Thyroid gland (tissue), 4 donors: ENCODE measurements at regions not wholly inside any gene's neighbourhood (a gene's known extent, or its start where the extent isn't known, plus 50 kb on each side); places are given as distances from the start of the nearest gene placed in this dataset.
"Not testable (repeated sequence)": the region's sequence is repeated elsewhere in the genome, so short reads cannot be mapped to it uniquely, and the experiment has no call there.

Experiments
- DNase-seq, 2 donors: peaks; one replicate each; pipeline ENCODE4 v3.0.0-alpha.2; 2019
- H3K27ac ChIP-seq, 3 donors: fragments of 200-600 bp; sonication (generic); 1 replicate in 2 of 3; 2 replicates in 1 of 3; pipeline ENCODE4 v1.5.1; 2016 to 2019; ENCODE audit warnings: mild to moderate bottlenecking in 1 of 3, moderate library complexity in 1 of 3
- H3K27me3 ChIP-seq: fragments of 200-600 bp; sonication (generic); one replicate; pipeline ENCODE4 v1.5.1; 2019
- H3K36me3 ChIP-seq, 2 donors: fragments of 200-600 bp; sonication (generic); one replicate each; pipeline ENCODE4 v1.5.1; 2016 to 2019
- H3K4me1 ChIP-seq, 2 donors: fragments of 200-600 bp; sonication (generic); one replicate each; pipeline ENCODE4 v1.5.1; 2017 to 2019
- H3K4me3 ChIP-seq, 3 donors: fragments of 200-600 bp; sonication (generic); replicated peaks in 1 of 3; 1 replicate in 2 of 3; 2 replicates in 1 of 3; pipeline ENCODE4 v1.5.1; 2016; ENCODE audit warnings: mild to moderate bottlenecking in 1 of 3
- H3K9me3 ChIP-seq: fragments of 200-600 bp; sonication (generic); one replicate; pipeline ENCODE4 v1.5.1; 2017
- POLR2A ChIP-seq, 2 donors: fragments of 450-650 bp; IDR thresholded peaks; one replicate each; pipeline ENCODE4 v1.6.1; 2017; ENCODE audit warnings: antibody characterized with exemption in 2 of 2, mild to moderate bottlenecking in 2 of 2, moderate library complexity in 1 of 2
- WGBS, 2 donors: methylation state at CpG; one replicate each; pipeline ENCODE4 v1.1.5; 2017; 5-methylcytosine and 5-hydroxymethylcytosine counted together
- intact Hi-C: fragments of 100-400 bp; cut with DNase I; formaldehyde crosslinking; loops from one replicate; pipeline ENCODE4 v1.15.1; 2023
- TF ChIP-seq, protein P1 (sequence below), 6 experiments: fragments of 200-600 bp in 3 of 6; fragments of 450-650 bp in 3 of 6; sonication (generic) in 3 of 6; IDR thresholded peaks; one replicate each; pipeline ENCODE4 v1.5.1; 2016 to 2019; ENCODE audit warnings: antibody characterized with exemption in 6 of 6, mild to moderate bottlenecking in 2 of 6, inconsistent platforms in 1 of 6, moderate library complexity in 1 of 6

DNA sequence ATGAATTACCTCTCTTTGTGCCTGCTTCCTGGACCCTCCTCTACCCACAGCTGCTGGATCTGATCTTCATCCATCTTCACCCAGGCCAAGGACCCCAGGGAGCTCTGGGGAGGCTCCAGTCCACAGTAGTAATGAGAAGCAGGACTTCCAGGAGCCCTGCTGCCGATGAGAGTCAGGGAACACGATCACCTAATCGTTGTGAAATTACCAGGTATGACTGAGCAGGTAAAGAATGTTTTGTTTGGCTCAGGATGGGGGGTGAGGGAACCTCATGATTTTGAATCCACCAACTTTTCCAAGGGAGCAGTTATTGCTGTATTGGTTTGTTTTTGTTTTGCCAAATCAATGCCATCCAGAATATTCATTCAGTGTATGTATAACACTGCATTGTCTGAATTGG, 454.0 kb downstream of the PLPP3 start:
- DNase-seq, result peak; percentile 32 to 35
- H3K4me1 ChIP-seq, result peaks cover 7 to 8% of the 10 kb centered on the region in 2 donors
- H3K9me3 ChIP-seq, result no peaks in the 10 kb centered on the region
- no peak overlapping the region for H3K4me3 ChIP-seq
- intact Hi-C loops, result no loop called here
- WGBS, 2 donors, result 44 to 48% methylated on average over 3 of the region's 3 CpGs
- no peaks in the 10 kb centered on the region for H3K36me3 ChIP-seq
- no peaks in the 10 kb centered on the region for H3K27me3 ChIP-seq
- TF ChIP-seq, protein P1, sequence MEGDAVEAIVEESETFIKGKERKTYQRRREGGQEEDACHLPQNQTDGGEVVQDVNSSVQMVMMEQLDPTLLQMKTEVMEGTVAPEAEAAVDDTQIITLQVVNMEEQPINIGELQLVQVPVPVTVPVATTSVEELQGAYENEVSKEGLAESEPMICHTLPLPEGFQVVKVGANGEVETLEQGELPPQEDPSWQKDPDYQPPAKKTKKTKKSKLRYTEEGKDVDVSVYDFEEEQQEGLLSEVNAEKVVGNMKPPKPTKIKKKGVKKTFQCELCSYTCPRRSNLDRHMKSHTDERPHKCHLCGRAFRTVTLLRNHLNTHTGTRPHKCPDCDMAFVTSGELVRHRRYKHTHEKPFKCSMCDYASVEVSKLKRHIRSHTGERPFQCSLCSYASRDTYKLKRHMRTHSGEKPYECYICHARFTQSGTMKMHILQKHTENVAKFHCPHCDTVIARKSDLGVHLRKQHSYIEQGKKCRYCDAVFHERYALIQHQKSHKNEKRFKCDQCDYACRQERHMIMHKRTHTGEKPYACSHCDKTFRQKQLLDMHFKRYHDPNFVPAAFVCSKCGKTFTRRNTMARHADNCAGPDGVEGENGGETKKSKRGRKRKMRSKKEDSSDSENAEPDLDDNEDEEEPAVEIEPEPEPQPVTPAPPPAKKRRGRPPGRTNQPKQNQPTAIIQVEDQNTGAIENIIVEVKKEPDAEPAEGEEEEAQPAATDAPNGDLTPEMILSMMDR (IDR thresholded peaks at IDR 0.05), result no peak
- TF ChIP-seq POLR2A (IDR thresholded peaks at IDR 0.05), result no peak
- H3K27ac ChIP-seq, result no peak overlapping the region

- TF ChIP-seq POLR2A (IDR thresholded peaks at IDR 0.05), result no peak
- TF ChIP-seq, protein P1 (IDR thresholded peaks at IDR 0.05), result no peak
- Histone ChIP-seq H3K4me3 (no peak overlapping the region), H3K27me3 (no peaks in the 10 kb centered on the region), H3K27ac (no peak overlapping the region), H3K9me3 (no peaks in the 10 kb centered on the region), H3K36me3 (no peaks in the 10 kb centered on the region), H3K4me1 (peaks cover 7 to 8% of the 10 kb centered on the region in 2 donors)
- intact Hi-C loops, result no loop called here
- no peak for DNase-seq
- 92 to 96% methylated on average over 3 of the region's 3 CpGs for WGBS, 2 donors
These were observed 455.5 kb downstream of the PLPP3 start for GRCh38 chr1:56123826-56124225.

DNA sequence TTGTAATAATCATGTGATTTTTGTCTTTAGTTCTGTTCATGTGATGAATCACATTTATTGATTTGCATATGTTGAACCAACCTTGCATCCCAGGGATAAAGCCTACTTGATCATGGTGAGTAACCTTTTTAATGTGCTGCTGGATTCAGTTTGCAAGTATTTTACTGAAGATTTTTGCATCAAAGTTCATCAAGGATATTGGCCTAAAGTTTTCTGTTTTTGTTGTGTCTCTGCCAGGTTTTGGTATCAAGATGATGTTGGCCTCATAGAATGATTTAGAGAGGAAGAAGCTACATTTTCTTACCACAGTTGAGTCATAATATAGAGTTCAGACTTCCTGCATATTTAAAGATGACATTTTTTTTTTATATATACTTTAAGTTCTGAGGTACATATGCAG, 455.9 kb downstream of the PLPP3 start:
- H3K4me1 ChIP-seq, result peaks cover 7 to 8% of the 10 kb centered on the region in 2 donors
- H3K36me3 ChIP-seq, result no peaks in the 10 kb centered on the region
- no peak for TF ChIP-seq POLR2A (IDR thresholded peaks at IDR 0.05)
- TF ChIP-seq, protein P1 (IDR thresholded peaks at IDR 0.05), result no peak
- no peak overlapping the region for H3K4me3 ChIP-seq
- intact Hi-C loops, result no loop called here
- no peaks in the 10 kb centered on the region for H3K9me3 ChIP-seq
- no peaks in the 10 kb centered on the region for H3K27me3 ChIP-seq
- DNase-seq, result no peak
- no peak overlapping the region for H3K27ac ChIP-seq

DNA sequence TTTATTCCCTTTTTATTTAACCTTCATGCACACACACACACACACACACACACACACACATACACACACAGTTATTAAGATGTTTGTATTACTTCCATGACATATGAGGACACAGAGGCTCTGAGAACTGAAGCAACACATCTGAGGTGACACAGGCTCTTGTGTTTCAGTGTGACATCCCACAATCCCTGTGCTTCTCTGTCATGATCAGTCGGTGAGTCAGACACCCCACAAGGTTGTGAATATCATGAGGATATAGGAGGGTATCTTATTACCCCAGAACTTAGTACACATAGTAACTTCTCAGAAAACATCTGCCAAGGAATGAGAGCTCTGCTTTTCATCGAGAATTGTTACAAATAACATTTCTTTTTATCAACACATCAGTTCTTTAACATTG, 459.3 kb downstream of the PLPP3 start:
- H3K4me1 ChIP-seq, result peaks cover 2 to 4% of the 10 kb centered on the region in 2 donors

GRCh38 chr1:56118676-56119075, 460.7 kb downstream of the PLPP3 start:
- WGBS, 2 donors, result 97% methylated on average over 4 of the region's 4 CpGs
- H3K4me3 ChIP-seq, H3K9me3 ChIP-seq, H3K27ac ChIP-seq, DNase-seq, H3K27me3 ChIP-seq, H3K4me1 ChIP-seq, H3K36me3 ChIP-seq, intact Hi-C loops: not testable (repeated sequence)

More for the DNA sequence above, 459.3 kb downstream of the PLPP3 start:
- intact Hi-C loops, result no loop called here
- no peak overlapping the region for H3K4me3 ChIP-seq
- no peaks in the 10 kb centered on the region for H3K27me3 ChIP-seq
- H3K27ac ChIP-seq, result no peak overlapping the region
- H3K36me3 ChIP-seq, result no peaks in the 10 kb centered on the region
- DNase-seq, result no peak
- WGBS, 2 donors, result 79 to 95% methylated on average over 2 of the region's 2 CpGs
- H3K9me3 ChIP-seq, result no peaks in the 10 kb centered on the region
- TF ChIP-seq, protein P1 (IDR thresholded peaks at IDR 0.05), result no peak
- TF ChIP-seq POLR2A (IDR thresholded peaks at IDR 0.05), result no peak

DNA sequence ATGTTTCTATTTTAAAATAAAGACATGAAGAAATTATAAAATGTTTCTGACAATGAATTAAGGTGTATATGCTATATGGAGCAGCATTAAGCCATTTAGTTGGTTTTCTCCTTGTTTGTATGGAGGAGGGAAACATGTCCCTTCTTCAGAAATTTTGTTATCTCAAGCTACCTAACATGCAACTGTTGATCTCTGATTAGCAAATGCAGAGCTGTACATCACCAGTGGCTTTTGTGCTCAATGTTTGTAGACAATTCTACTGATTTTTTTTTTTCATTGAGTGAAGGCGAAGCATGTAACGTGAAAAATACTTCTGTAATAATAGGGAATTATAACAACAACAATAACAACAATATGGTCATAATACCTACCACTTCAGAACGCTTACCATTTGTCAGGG, 463.7 kb downstream of the PLPP3 start:
- Histone ChIP-seq H3K27me3 (no peaks in the 10 kb centered on the region), H3K4me3 (no peak overlapping the region), H3K27ac (no peak overlapping the region), H3K36me3 (no peaks in the 10 kb centered on the region), H3K9me3 (no peaks in the 10 kb centered on the region), H3K4me1 (no peaks in the 10 kb centered on the region)
- no peak for DNase-seq
- TF ChIP-seq POLR2A (IDR thresholded peaks at IDR 0.05), result no peak
- TF ChIP-seq, protein P1 (IDR thresholded peaks at IDR 0.05), result no peak
- WGBS, 2 donors, result 95 to 96% methylated on average over 3 of the region's 3 CpGs
- intact Hi-C loops, result no loop called here
